Peyer's patch (tissue), 4 donors: ENCODE measurements at regions not wholly inside any gene's neighbourhood (a gene's known extent, or its start where the extent isn't known, plus 50 kb on each side); places are given as distances from the start of the nearest gene placed in this dataset.

ENCODE experiments used
- POLR2A ChIP-seq, 2 donors: fragments of 450-650 bp; IDR thresholded peaks; one replicate each; pipeline ENCODE4 v1.5.1; 2017; ENCODE audit warnings: antibody characterized with exemption in 2 of 2, mild to moderate bottlenecking in 2 of 2, moderate library complexity in 2 of 2
- TF ChIP-seq, protein P1 (sequence below), 6 experiments: fragments of 450-650 bp in 4 of 6; fragments of 200-600 bp in 2 of 6; sonication (generic) in 1 of 6; IDR thresholded peaks; one replicate each; pipeline ENCODE4 v1.5.1; 2017 to 2019; ENCODE audit warnings: antibody characterized with exemption in 6 of 6, mild to moderate bottlenecking in 3 of 6, moderate library complexity in 1 of 6

DNA sequence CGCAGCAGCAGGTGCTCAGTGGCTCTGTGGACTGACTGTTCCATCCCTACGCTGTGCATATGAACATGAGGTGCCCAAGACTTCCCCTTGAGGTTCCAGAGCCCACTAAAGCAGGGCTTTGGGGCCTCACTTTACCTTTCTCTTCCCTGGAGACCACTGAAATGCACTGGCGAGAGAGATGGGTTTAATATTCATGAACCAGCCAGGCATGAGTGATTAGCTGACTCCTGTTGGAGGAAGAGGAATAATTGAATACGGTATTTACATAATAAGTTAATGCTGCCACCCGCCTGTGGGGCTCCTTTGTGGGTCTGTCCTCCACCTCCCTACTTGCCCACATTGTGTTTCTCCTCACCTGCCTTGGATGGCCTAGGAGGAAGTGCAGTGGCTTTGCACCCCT lies 263.4 kb downstream of the TLE3 start:
- TF ChIP-seq, protein P1, sequence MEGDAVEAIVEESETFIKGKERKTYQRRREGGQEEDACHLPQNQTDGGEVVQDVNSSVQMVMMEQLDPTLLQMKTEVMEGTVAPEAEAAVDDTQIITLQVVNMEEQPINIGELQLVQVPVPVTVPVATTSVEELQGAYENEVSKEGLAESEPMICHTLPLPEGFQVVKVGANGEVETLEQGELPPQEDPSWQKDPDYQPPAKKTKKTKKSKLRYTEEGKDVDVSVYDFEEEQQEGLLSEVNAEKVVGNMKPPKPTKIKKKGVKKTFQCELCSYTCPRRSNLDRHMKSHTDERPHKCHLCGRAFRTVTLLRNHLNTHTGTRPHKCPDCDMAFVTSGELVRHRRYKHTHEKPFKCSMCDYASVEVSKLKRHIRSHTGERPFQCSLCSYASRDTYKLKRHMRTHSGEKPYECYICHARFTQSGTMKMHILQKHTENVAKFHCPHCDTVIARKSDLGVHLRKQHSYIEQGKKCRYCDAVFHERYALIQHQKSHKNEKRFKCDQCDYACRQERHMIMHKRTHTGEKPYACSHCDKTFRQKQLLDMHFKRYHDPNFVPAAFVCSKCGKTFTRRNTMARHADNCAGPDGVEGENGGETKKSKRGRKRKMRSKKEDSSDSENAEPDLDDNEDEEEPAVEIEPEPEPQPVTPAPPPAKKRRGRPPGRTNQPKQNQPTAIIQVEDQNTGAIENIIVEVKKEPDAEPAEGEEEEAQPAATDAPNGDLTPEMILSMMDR (IDR thresholded peaks at IDR 0.05) = no peak
- TF ChIP-seq POLR2A (IDR thresholded peaks at IDR 0.05) = no peak
